Caco-2 (cell line): ENCODE measurements at regions not wholly inside any gene's neighbourhood (a gene's known extent, or its start where the extent isn't known, plus 50 kb on each side); places are given as distances from the start of the nearest gene placed in this dataset.

Experiments used
- BruUV-seq: library from RNA; stranded (reverse); fragments of 400-500 nt; replicated peaks from 2 replicates; lab custom pipeline; 2021; lab: Mats Ljungman, UMichigan
- CTCF ChIA-PET: fragments of 300-600 bp; sonication (Branson Sonifier 250); formaldehyde crosslinking; loops from one replicate; lab custom pipeline; 2022; ENCODE audit warnings: antibody characterized with exemption; lab: Charles Lee
- POLR2A ChIA-PET: fragments of 300-600 bp; sonication (Branson Sonifier 250); formaldehyde crosslinking; loops from one replicate; lab custom pipeline; 2022; ENCODE audit warnings: antibody characterized with exemption; lab: Charles Lee
- DNase-seq, 2 experiments: peaks; one replicate each; pipeline versions ENCODE4 v3.0.0 to v3.0.0-alpha.2; 2020 to 2022
- H3K27me3 ChIP-seq: replicated peaks from 2 replicates; pipeline ENCODE4 v1.6.0; 2011; ENCODE audit warnings: low read length; ENCODE audit not compliant: control insufficient read depth, insufficient read depth
- H3K36me3 ChIP-seq: 2 replicates; pipeline ENCODE4 v1.5.1; 2011; ENCODE audit warnings: low read length; ENCODE audit not compliant: control insufficient read depth, insufficient read depth
- H3K4me1 ChIP-seq: fragments of 250-450 bp; sonication (Bioruptor Pico); 2 replicates; pipeline ENCODE4 v1.5.1; 2020; ENCODE audit warnings: mild to moderate bottlenecking
- H3K4me3 ChIP-seq: 2 replicates; pipeline ENCODE4 v1.5.1; 2011; ENCODE audit warnings: low read depth, mild to moderate bottlenecking, control low read depth, low read length
- H3K9me3 ChIP-seq: fragments of 250-450 bp; sonication (Bioruptor Pico); 2 replicates; pipeline ENCODE4 v1.5.1; 2020; ENCODE audit warnings: mild to moderate bottlenecking, moderate library complexity
- H3K27ac Mint-ChIP-seq: one replicate; pipeline ENCODE4 v1.8.0; 2022; ENCODE audit warnings: mixed read lengths; ENCODE audit not compliant: unreplicated experiment
- H3K27me3 Mint-ChIP-seq: one replicate; pipeline ENCODE4 v1.8.0; 2022; ENCODE audit warnings: mixed read lengths; ENCODE audit not compliant: insufficient read depth, unreplicated experiment
- H3K36me3 Mint-ChIP-seq: one replicate; pipeline ENCODE4 v1.8.0; 2022; ENCODE audit warnings: mild to moderate bottlenecking, mixed read lengths; ENCODE audit not compliant: insufficient read depth, unreplicated experiment
- H3K4me1 Mint-ChIP-seq: one replicate; pipeline ENCODE4 v1.8.0; 2022; ENCODE audit warnings: low read depth, mixed read lengths; ENCODE audit not compliant: unreplicated experiment
- H3K4me3 Mint-ChIP-seq: one replicate; pipeline ENCODE4 v1.8.0; 2022; ENCODE audit warnings: mild to moderate bottlenecking, moderate library complexity, mixed read lengths; ENCODE audit not compliant: unreplicated experiment
- H3K9me3 Mint-ChIP-seq: one replicate; pipeline ENCODE4 v1.8.0; 2022; ENCODE audit warnings: mixed read lengths; ENCODE audit not compliant: unreplicated experiment
- intact Hi-C: fragments of 100-400 bp; cut with micrococcal nuclease; formaldehyde crosslinking; loops from one replicate; pipeline ENCODE4 v1.10.0; 2022; ENCODE audit not compliant: unreplicated experiment
- TF ChIP-seq, protein P1 (sequence below), 2 experiments: fragments of 200-600 bp in 1 of 2; IDR thresholded peaks; 1 replicate in 1 of 2; 2 replicates in 1 of 2; pipeline versions ENCODE4 v1.5.1 to v1.8.0; 2011 to 2022; ENCODE audit warnings: antibody characterized with exemption in 1 of 2, control low read depth in 1 of 2, inconsistent platforms in 1 of 2, low read depth in 1 of 2, low read length in 1 of 2, mild to moderate bottlenecking in 1 of 2, moderate library complexity in 1 of 2; ENCODE audit not compliant: insufficient read depth in 1 of 2, severe bottlenecking in 1 of 2, unreplicated experiment in 1 of 2

DNA sequence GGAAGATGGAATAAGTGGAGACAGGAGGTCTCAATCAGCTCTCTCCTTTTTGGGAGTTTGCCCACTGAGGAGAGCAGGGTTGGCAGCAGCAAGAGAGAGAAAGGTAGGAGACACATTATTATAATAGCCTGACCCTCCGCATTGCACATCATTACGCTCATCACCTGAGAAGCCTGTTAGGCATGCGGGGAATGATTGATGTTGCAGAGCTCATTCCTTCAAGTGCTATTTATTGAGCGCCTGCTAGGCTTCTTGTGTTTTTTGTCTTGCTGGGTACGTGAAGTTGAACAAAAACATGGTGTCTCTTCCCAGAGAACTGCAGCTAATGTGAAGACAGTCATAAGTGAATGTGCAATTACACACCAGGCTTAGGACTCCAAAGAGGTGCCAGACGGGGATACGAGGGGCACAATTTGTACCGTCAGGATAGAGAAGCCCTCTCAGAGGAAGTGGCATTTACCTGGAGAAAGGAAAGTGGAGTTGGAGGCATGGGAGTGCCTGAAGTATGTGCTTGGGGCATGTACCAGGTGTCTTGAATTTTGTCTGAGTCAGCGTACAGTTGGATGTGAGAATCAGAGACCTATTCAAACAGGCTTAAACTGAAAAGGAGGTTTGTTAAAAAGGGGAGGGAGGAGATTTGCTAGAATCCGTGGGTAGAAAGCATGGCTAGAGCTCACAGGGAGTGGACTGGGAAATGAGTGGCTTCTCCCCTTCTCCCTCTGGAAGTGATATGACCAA is 90.2 kb upstream of the SOD3 start:
- no peaks in the 10 kb centered on the region for H3K9me3 Mint-ChIP-seq
- no peaks in the 10 kb centered on the region for H3K9me3 ChIP-seq
- H3K36me3 ChIP-seq = no peaks in the 10 kb centered on the region
- no peak overlapping the region for H3K27ac Mint-ChIP-seq
- no peaks in the 10 kb centered on the region for H3K4me1 Mint-ChIP-seq
- ChIA-PET CTCF (no interaction called here), POLR2A (no interaction called here)
- peaks cover 4% of the 10 kb centered on the region for H3K27me3 Mint-ChIP-seq
- H3K4me1 ChIP-seq = no peaks in the 10 kb centered on the region
- no TSS peak for BruUV-seq
- H3K4me3 Mint-ChIP-seq = no peak overlapping the region
- TF ChIP-seq, protein P1, sequence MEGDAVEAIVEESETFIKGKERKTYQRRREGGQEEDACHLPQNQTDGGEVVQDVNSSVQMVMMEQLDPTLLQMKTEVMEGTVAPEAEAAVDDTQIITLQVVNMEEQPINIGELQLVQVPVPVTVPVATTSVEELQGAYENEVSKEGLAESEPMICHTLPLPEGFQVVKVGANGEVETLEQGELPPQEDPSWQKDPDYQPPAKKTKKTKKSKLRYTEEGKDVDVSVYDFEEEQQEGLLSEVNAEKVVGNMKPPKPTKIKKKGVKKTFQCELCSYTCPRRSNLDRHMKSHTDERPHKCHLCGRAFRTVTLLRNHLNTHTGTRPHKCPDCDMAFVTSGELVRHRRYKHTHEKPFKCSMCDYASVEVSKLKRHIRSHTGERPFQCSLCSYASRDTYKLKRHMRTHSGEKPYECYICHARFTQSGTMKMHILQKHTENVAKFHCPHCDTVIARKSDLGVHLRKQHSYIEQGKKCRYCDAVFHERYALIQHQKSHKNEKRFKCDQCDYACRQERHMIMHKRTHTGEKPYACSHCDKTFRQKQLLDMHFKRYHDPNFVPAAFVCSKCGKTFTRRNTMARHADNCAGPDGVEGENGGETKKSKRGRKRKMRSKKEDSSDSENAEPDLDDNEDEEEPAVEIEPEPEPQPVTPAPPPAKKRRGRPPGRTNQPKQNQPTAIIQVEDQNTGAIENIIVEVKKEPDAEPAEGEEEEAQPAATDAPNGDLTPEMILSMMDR (IDR thresholded peaks at IDR 0.05; ENCODE audit: insufficient read depth in 1 of 2, low read depth in 1 of 2, low read length in 1 of 2, severe bottlenecking in 1 of 2, unreplicated experiment in 1 of 2) = no peak
- DNase-seq = no peak
- no peak overlapping the region for H3K4me3 ChIP-seq
- no peaks in the 10 kb centered on the region for H3K27me3 ChIP-seq
- intact Hi-C loops = no loop called here
- H3K36me3 Mint-ChIP-seq = no peaks in the 10 kb centered on the region

DNA sequence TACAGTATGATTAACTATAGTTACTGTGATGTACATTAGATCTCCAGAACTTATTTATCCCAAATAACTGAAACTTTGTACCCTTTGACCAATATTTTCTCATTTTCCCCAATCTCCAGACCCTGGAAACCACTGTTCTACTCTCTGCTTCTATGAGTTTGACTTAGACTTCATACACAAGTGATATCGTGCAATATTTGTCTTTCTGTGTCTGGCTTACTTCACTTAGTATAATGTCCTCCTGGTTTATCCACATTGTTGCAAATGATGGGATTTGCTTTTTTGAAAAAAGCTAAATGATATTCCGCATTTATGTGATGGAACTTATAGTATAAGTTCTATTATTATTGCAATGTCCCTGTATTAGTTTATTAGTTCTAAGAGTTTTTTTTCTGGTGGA is 81.8 kb upstream of the SOD3 start:
- no peak overlapping the region for H3K27ac Mint-ChIP-seq
- H3K27me3 Mint-ChIP-seq = no peaks in the 10 kb centered on the region
- TF ChIP-seq, protein P1 (IDR thresholded peaks at IDR 0.05; ENCODE audit: insufficient read depth in 1 of 2, low read depth in 1 of 2, low read length in 1 of 2, severe bottlenecking in 1 of 2, unreplicated experiment in 1 of 2) = no peak
- peaks cover 27% of the 10 kb centered on the region for H3K9me3 Mint-ChIP-seq
- H3K36me3 Mint-ChIP-seq = no peaks in the 10 kb centered on the region
- H3K4me3 ChIP-seq = no peak overlapping the region
- H3K36me3 ChIP-seq = no peaks in the 10 kb centered on the region
- ChIA-PET POLR2A (no interaction called here), CTCF (no interaction called here)
- intact Hi-C loops = no loop called here
- no peak for DNase-seq
- H3K27me3 ChIP-seq = no peaks in the 10 kb centered on the region
- BruUV-seq = no TSS peak
- no peaks in the 10 kb centered on the region for H3K4me1 ChIP-seq
- H3K9me3 ChIP-seq = peaks cover 4% of the 10 kb centered on the region
- H3K4me3 Mint-ChIP-seq = no peak overlapping the region
- no peaks in the 10 kb centered on the region for H3K4me1 Mint-ChIP-seq

DNA sequence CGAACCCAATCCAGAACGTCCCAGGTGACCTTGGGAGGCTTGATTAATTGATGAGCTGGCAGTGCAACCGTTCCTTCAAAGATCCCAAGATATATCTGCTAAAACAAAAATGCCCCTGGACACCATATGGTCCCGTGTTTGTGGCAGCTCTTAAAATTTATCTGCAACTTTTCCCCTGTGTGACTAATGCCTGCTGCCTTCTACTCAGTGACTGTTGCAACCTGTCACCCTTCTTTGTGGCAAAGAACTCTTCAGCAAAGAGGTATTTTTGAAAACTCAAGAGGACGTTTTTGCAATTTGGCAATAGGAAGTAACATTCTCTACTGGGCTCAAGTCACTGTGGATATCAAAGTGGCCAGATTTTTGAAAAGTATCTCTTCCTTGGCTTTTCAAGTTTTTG is 75.8 kb upstream of the SOD3 start:
- no TSS peak for BruUV-seq
- Mint-ChIP-seq H3K4me3 (no peak overlapping the region), H3K9me3 (peaks cover 8% of the 10 kb centered on the region), H3K36me3 (no peaks in the 10 kb centered on the region), H3K27ac (no peak overlapping the region), H3K27me3 (peaks cover 2% of the 10 kb centered on the region), H3K4me1 (no peaks in the 10 kb centered on the region)
- H3K36me3 ChIP-seq = no peaks in the 10 kb centered on the region
- no peaks in the 10 kb centered on the region for H3K27me3 ChIP-seq
- POLR2A ChIA-PET = no interaction called here
- no peaks in the 10 kb centered on the region for H3K4me1 ChIP-seq
- no peaks in the 10 kb centered on the region; the same call in 1 of the 2 replicates for H3K9me3 ChIP-seq
- CTCF ChIA-PET = no interaction called here
- intact Hi-C loops = no loop called here
- DNase-seq = no peak
- H3K4me3 ChIP-seq = no peak overlapping the region
- TF ChIP-seq, protein P1 (IDR thresholded peaks at IDR 0.05; ENCODE audit: insufficient read depth in 1 of 2, low read depth in 1 of 2, low read length in 1 of 2, severe bottlenecking in 1 of 2, unreplicated experiment in 1 of 2) = no peak
